Thyroid gland (tissue), 4 donors: ENCODE measurements at regions not wholly inside any gene's neighbourhood (a gene's known extent, or its start where the extent isn't known, plus 50 kb on each side); places are given as distances from the start of the nearest gene placed in this dataset.

Experiments
- DNase-seq, 2 donors: peaks; one replicate each; pipeline ENCODE4 v3.0.0-alpha.2; 2019
- H3K27ac ChIP-seq, 3 donors: fragments of 200-600 bp; sonication (generic); 1 replicate in 2 of 3; 2 replicates in 1 of 3; pipeline ENCODE4 v1.5.1; 2016 to 2019; ENCODE audit warnings: mild to moderate bottlenecking in 1 of 3, moderate library complexity in 1 of 3
- H3K27me3 ChIP-seq: fragments of 200-600 bp; sonication (generic); one replicate; pipeline ENCODE4 v1.5.1; 2019
- H3K36me3 ChIP-seq, 2 donors: fragments of 200-600 bp; sonication (generic); one replicate each; pipeline ENCODE4 v1.5.1; 2016 to 2019
- H3K4me1 ChIP-seq, 2 donors: fragments of 200-600 bp; sonication (generic); one replicate each; pipeline ENCODE4 v1.5.1; 2017 to 2019
- H3K4me3 ChIP-seq, 3 donors: fragments of 200-600 bp; sonication (generic); replicated peaks in 1 of 3; 1 replicate in 2 of 3; 2 replicates in 1 of 3; pipeline ENCODE4 v1.5.1; 2016; ENCODE audit warnings: mild to moderate bottlenecking in 1 of 3
- H3K9me3 ChIP-seq: fragments of 200-600 bp; sonication (generic); one replicate; pipeline ENCODE4 v1.5.1; 2017
- POLR2A ChIP-seq, 2 donors: fragments of 450-650 bp; IDR thresholded peaks; one replicate each; pipeline ENCODE4 v1.6.1; 2017; ENCODE audit warnings: antibody characterized with exemption in 2 of 2, mild to moderate bottlenecking in 2 of 2, moderate library complexity in 1 of 2
- WGBS, 2 donors: methylation state at CpG; one replicate each; pipeline ENCODE4 v1.1.5; 2017; 5-methylcytosine and 5-hydroxymethylcytosine counted together
- intact Hi-C: fragments of 100-400 bp; cut with DNase I; formaldehyde crosslinking; loops from one replicate; pipeline ENCODE4 v1.15.1; 2023
- TF ChIP-seq, protein P1 (sequence below), 6 experiments: fragments of 200-600 bp in 3 of 6; fragments of 450-650 bp in 3 of 6; sonication (generic) in 3 of 6; IDR thresholded peaks; one replicate each; pipeline ENCODE4 v1.5.1; 2016 to 2019; ENCODE audit warnings: antibody characterized with exemption in 6 of 6, mild to moderate bottlenecking in 2 of 6, inconsistent platforms in 1 of 6, moderate library complexity in 1 of 6

DNA sequence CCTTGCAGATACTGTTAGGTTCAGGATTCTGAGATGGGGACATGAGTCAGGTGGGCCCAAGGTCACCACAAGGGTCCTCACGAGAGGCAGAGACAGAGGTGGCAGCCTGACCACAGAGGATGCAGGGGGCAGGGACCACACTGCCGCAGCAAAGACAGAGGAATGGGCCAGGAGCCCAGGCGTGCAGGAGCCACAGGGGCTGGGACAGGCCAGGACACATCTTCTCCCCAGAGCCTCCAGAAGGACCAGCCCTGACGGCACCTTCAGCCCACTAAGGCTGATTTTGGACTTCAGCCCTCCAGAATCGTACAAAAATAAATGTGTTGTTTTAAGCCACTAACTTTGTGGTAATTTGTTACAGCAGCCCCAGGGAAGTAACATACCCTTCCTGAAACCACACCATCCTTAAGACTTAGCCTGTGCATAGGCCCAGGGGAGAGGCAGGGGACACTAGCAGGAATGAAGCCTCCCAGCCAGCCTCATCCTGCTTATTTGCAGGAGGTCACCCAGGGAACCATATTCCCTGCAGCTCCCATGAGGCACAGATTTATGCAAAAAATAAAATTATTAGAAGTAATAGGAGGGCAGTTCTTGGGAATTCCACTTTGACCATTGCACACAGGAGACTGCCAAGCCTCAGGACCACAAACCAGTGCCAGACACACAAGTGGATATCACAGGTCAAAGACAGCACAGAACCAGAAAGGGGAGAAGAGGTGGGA is 119.3 kb upstream of the CST7 start:
- intact Hi-C loops: no loop called here
- 78 to 91% methylated on average over 4 of the region's 5 CpGs for WGBS, 2 donors
- no peak for TF ChIP-seq POLR2A (IDR thresholded peaks at IDR 0.05)
- TF ChIP-seq, protein P1, sequence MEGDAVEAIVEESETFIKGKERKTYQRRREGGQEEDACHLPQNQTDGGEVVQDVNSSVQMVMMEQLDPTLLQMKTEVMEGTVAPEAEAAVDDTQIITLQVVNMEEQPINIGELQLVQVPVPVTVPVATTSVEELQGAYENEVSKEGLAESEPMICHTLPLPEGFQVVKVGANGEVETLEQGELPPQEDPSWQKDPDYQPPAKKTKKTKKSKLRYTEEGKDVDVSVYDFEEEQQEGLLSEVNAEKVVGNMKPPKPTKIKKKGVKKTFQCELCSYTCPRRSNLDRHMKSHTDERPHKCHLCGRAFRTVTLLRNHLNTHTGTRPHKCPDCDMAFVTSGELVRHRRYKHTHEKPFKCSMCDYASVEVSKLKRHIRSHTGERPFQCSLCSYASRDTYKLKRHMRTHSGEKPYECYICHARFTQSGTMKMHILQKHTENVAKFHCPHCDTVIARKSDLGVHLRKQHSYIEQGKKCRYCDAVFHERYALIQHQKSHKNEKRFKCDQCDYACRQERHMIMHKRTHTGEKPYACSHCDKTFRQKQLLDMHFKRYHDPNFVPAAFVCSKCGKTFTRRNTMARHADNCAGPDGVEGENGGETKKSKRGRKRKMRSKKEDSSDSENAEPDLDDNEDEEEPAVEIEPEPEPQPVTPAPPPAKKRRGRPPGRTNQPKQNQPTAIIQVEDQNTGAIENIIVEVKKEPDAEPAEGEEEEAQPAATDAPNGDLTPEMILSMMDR (IDR thresholded peaks at IDR 0.05): no peak
- DNase-seq: no peak
- no peaks in the 10 kb centered on the region for H3K27me3 ChIP-seq
- no peaks in the 10 kb centered on the region for H3K36me3 ChIP-seq
- H3K4me3 ChIP-seq: no peak overlapping the region
- no peaks in the 10 kb centered on the region for H3K9me3 ChIP-seq
- no peak overlapping the region for H3K27ac ChIP-seq
- peaks cover 0 to 5% of the 10 kb centered on the region in 2 donors for H3K4me1 ChIP-seq

DNA sequence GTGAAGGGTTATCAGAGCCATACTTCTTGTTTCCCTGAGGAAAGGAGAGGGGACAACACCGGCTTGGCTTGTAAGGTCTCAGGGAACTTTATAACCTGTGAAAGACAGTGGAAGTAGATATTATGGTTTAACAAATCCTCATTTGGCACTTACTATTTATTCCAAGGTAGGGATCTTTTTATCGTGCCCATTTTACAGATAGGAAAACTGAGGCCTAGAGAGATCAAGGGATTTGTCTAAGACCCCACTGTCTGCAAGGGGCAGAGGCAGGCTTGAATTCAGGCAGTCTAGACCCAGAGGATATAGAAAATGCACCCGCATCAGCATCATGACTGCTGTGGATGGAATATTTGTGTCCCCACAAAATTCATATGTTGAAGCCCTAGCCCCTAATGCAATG is 118.4 kb upstream of the CST7 start:
- TF ChIP-seq, protein P1 (IDR thresholded peaks at IDR 0.05): no peak
- no peak for TF ChIP-seq POLR2A (IDR thresholded peaks at IDR 0.05)
- 96 to 98% methylated on average over 3 of the region's 3 CpGs for WGBS, 2 donors
- intact Hi-C loops: no loop called here
- no peak overlapping the region for H3K4me3 ChIP-seq
- H3K27me3 ChIP-seq: no peaks in the 10 kb centered on the region
- DNase-seq: no peak
- H3K9me3 ChIP-seq: no peaks in the 10 kb centered on the region
- H3K27ac ChIP-seq: no peak overlapping the region
- H3K4me1 ChIP-seq: peaks cover 0 to 5% of the 10 kb centered on the region in 2 donors
- no peaks in the 10 kb centered on the region for H3K36me3 ChIP-seq

GRCh38 chr20:24831232-24831631 is 117.8 kb upstream of the CST7 start:
- no peaks in the 10 kb centered on the region for H3K27me3 ChIP-seq
- H3K4me1 ChIP-seq: peaks cover 0 to 5% of the 10 kb centered on the region in 2 donors
- H3K9me3 ChIP-seq: no peaks in the 10 kb centered on the region
- no peak for TF ChIP-seq POLR2A (IDR thresholded peaks at IDR 0.05)
- TF ChIP-seq, protein P1 (IDR thresholded peaks at IDR 0.05): no peak
- no peak overlapping the region for H3K4me3 ChIP-seq
- no peak for DNase-seq
- H3K36me3 ChIP-seq: no peaks in the 10 kb centered on the region
- 96 to 100% methylated on average over 1 of the region's 1 CpG for WGBS, 2 donors
- intact Hi-C loops: no loop called here
- H3K27ac ChIP-seq: no peak overlapping the region

- WGBS, 2 donors: 93 to 94% methylated on average over 6 of the region's 6 CpGs
- H3K4me3 ChIP-seq: no peak overlapping the region
- DNase-seq: no peak
These were observed 116.6 kb upstream of the CST7 start for GRCh38 chr20:24832518-24832917.

DNA sequence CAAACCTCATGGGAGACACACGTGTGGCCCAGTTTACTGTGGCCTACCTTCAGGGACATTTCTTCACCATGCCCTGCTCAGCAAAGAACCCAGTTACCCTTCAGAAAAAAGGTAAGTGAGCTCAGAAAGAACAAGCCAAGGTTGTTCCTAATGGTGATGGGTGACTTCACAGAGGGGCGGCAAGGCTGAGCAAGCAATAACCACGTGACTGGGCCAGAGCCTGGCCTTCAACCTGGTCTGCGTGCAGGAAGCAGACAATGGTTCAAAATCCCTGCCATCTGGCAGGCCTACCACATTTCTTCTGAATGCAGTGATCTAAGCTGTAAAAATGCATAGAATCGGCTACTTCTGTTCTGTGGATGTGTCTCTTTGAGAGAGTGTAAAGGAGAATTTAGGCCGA is 115.5 kb upstream of the CST7 start:
- TF ChIP-seq, protein P1 (IDR thresholded peaks at IDR 0.05): no peak
- TF ChIP-seq POLR2A (IDR thresholded peaks at IDR 0.05): no peak
- H3K36me3 ChIP-seq: no peaks in the 10 kb centered on the region
- peaks cover 0 to 7% of the 10 kb centered on the region in 2 donors for H3K4me1 ChIP-seq
- WGBS, 2 donors: 80 to 86% methylated on average over 6 of the region's 6 CpGs
- no peak for DNase-seq
- H3K9me3 ChIP-seq: no peaks in the 10 kb centered on the region
- intact Hi-C loops: no loop called here
- no peak overlapping the region for H3K4me3 ChIP-seq
- H3K27ac ChIP-seq: no peak overlapping the region
- no peaks in the 10 kb centered on the region for H3K27me3 ChIP-seq

More at GRCh38 chr20:24832518-24832917, 116.6 kb upstream of the CST7 start:
- intact Hi-C loops: no loop called here
- H3K9me3 ChIP-seq: no peaks in the 10 kb centered on the region
- no peak for TF ChIP-seq POLR2A (IDR thresholded peaks at IDR 0.05)
- TF ChIP-seq, protein P1 (IDR thresholded peaks at IDR 0.05): no peak
- no peak overlapping the region for H3K27ac ChIP-seq
- no peaks in the 10 kb centered on the region for H3K36me3 ChIP-seq
- no peaks in the 10 kb centered on the region for H3K27me3 ChIP-seq
- H3K4me1 ChIP-seq: no peaks in the 10 kb centered on the region
